CD4-positive, alpha-beta T cell treated with Interleukin-15 for 1 hour (primary cell): ENCODE measurements at regions not wholly inside any gene's neighbourhood (a gene's known extent, or its start where the extent isn't known, plus 50 kb on each side); places are given as distances from the start of the nearest gene placed in this dataset.

Experiments used
- DNase-seq: peaks from one replicate; pipeline ENCODE4 v3.0.0-alpha.2; 2020

DNA sequence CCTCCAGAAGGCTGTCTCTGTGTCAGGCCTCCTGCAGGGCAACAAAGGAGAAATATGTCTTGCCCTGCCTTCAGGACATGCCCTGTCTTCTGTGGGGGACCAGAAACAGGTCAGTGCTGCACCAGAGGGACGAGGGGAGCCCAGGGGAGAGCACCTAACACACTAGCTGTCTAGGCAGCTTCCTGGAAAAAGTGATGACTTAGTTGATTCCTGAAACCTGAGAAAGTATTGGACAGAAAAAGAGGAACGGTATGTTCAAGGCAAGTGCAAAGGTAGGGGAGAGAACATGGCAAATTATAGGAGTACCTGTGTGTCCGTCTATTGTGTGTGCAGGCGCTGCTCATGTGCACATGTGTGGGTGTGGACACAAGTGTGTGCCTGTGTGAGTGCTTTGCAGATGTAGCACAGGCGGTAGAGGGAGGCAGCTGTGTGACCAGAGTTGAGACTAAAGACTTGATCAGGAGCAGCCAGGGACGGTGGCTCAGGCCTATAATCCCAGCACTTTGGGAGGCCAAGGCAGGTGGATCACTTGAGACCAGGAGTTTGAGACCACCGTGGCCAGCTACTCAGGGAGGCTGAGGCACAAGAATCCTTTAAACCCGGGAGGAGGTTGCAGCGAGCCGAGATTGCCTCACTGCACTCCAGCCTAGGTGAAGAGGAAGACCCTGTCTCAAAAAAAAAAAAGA, 119.5 kb downstream of the GYPC start:
- DNase-seq = peak; percentile 15

DNA sequence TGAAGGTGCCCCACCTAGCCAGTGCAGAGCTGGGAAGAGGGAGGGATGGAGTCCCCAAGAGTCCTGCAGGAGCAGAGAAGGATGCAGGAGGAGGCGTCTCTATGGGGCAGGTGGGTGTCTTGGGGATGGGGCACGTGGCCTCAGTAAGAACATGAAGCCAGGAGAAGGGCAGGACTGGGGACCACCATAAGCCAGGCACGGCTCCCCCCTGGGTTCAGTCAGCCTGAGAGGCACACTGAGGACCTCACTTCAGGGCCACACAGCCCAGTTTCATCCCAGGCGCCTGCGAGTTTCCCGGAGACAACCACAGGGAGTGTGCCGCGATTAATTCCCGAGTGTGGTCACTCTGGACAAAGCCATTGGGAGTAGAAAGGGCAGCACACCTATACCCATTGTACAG, 120.3 kb downstream of the GYPC start:
- peak; percentile 11 for DNase-seq

GRCh38 chr2:126776692-126777619, 121.0 kb downstream of the GYPC start:
- DNase-seq = peak; percentile 74

DNA sequence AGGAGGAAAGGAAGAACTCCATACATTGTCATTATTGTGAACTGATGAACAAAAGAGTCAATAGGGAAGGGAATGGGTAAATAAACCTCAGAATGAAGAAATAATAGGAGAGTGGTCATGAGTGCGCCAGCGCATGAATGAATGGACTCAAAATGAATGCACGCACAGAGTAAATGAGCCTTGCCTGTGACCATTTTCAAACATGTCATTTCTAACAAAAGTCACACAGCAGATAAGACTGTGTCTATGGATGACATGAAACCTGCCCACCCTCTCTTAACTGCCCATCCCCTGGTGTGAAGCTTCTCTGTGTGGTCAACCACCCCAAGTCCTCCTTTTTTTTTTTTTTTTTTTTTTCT, 121.1 kb upstream of the TEX51 start:
- DNase-seq = no peak

DNA sequence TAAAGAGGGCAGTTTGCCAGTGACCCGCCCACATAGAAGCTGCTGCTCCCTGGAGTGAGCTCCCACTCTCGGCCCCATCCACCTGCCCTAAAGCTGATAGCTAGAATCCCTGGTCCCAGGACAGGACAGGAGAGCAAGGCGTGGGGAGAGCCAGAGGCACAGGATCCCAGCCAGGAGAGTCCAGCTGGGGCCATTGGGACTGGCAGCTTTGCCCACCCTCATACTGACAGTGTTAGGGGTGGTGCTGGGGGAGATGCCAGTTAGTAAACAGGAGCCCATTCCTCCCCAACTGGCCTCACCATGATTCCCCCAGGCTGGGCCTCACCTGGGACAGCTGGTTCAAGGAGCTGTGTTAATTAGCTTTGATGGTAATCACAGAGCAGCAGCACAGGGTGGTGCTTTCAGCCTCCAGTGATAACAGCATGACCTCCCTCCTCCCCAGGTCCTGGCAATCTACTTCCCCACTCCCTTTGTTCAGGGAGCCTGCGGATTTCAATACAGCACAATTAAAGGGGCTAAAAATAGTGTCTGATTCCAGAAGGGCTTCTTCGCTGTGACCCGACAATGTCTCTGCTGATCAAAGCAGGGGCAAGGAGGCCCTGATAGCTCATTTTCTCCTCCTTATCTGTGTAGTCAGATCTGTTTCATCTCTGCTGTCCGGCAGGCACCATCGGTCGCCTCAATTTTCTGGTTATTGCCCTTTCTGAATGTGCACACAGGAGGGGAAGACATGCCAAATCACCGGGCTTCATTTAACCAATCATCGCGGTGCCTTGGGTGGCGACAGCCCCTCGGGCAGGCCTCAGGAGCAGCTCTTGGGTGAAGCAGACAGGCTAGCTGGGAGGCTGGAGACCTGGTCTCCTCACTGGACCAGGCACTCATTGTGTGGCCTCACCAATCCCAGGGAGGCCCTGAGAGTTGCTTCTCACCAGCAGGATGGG, 119.9 kb upstream of the TEX51 start:
- DNase-seq = peak; percentile 15

DNA sequence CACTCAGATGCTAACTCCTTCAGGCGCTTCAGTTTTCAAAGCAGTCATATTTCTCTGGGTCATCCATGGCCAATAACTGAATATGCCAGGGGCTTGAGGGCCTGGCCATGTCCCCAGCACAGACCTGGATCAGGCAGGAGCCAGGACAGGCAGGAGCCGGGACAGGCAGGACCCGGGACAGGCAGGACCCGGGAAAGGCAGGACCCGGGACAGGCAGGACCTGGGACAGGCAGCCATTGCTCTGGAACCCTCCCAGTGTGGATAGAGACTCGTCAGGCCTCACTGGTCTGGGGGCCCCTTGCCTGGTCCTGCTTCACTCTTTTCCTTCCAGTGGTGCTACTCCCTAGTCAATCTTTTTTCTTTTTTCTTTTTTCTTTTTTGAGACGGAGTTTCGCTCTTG, 117.5 kb upstream of the TEX51 start:
- DNase-seq = no peak

GRCh38 chr2:126781806-126782205, 116.9 kb upstream of the TEX51 start:
- DNase-seq = no peak

- no peak for DNase-seq
Observed at GRCh38 chr2:126782648-126783047, 116.0 kb upstream of the TEX51 start.

- DNase-seq = no peak
Observed at GRCh38 chr2:126783341-126783740, 115.3 kb upstream of the TEX51 start.

- DNase-seq = no peak
Observed at GRCh38 chr2:126784045-126784444, 114.6 kb upstream of the TEX51 start.

DNA sequence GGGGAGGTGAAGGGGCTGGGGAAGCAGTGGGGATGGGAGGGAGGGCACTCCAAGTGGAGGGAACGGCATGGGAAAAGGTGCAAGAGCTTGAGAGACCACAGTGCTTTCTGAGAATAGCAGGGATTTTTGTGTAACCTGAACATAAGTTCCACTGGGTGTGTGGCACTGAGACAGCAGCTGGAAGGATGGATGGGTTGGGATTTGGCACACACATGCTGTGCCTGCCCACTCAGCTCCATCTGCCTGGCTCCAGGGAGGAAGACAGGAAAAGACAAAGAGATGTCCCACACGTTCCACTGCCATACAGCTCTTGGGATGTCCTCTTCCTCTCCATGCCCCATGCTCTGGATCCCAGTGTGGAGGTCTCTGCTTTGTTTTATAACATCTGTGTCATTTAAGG, 114.1 kb upstream of the TEX51 start:
- DNase-seq = no peak

GRCh38 chr2:126785236-126785635, 113.5 kb upstream of the TEX51 start:
- DNase-seq = no peak

- DNase-seq = no peak
Observed at GRCh38 chr2:126785862-126786261, 112.8 kb upstream of the TEX51 start.

GRCh38 chr2:126786765-126787164, 111.9 kb upstream of the TEX51 start:
- DNase-seq = no peak

DNA sequence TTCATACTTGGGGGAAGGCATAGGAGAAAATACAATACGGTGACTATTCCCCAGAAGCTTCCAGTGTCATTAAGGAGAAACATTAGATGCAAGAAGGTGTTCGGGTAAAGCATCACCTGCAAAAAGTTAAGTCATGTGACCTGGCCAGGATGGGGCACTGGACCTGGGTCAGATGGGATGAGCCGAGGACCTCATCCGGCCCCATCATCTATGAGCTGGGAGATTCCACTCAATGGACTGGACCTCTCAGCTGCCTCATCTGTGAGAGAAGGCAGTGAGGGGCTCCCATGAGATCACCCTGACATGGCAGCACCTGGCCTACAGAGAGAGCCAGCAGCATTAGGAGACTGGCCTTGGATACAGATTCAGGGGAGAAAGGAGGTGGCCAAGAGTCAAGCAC, 111.4 kb upstream of the TEX51 start:
- no peak for DNase-seq

DNA sequence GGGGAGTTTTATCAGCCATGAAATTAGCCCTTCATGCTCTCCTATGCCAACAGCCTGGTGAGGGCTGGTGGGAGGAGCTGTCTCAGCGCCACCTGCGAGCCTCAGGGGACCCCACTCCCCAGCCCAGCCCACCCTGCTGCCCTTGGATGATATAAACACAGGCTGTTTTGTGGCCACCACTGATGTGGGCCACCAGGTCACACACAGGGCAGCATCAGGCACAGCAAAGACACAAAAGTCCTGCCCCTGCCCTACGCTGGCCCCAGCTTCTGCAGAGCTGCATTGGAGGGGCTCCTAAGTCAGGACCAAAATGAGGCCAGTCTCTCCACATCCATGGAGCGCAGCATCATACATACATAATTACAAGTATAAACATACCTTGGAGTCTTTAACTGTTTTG, 110.6 kb upstream of the TEX51 start:
- no peak for DNase-seq

GRCh38 chr2:126788652-126789051, 110.0 kb upstream of the TEX51 start:
- no peak for DNase-seq

GRCh38 chr2:126790987-126791780, 107.5 kb upstream of the TEX51 start:
- no peak for DNase-seq

DNA sequence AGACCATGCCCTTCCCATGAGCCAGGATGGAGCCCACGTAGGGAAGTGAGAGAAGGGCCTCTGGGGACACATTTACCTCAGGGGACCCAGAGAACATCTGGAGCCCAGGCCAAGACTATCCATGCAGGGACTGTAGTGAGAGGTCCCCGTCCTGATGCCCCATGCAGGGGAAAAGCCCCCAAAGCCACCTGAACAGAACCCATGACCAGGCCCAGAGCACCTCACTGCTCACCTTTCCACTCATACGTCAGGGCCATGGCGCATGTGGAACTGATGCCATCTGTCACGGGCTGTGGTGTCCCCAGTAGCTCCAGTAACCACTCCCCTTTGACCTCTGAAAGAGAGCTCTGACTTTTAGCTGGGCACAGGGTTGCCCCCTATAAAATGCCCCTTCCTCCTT, 106.5 kb upstream of the TEX51 start:
- DNase-seq = no peak

GRCh38 chr2:126792993-126793392, 105.7 kb upstream of the TEX51 start:
- no peak for DNase-seq

GRCh38 chr2:126793885-126794613, 104.6 kb upstream of the TEX51 start:
- DNase-seq = no peak

DNA sequence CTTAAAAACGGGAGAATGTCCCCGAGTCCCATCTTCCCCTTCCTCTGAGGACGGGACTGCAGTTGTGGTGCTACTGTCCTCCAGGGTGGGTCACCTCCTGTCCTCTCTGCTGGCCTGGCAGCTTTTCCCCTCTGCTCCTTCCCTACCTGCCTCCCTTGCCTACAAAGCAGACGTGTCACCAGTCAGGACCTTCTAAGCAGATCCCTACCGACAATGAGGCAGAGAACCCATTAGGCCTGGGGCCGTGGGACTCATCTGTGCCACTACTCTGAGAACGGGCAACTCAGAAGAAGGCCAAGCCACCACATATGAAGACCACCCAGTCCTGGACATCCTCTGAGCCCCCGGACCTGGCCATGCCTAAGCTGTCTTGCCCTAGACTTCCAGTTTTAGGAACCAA, 103.0 kb upstream of the TEX51 start:
- DNase-seq = no peak
